SK-N-SH treated with all-trans-retinoic acid at 6 μM for 48 hours (cell line): ENCODE measurements at regions not wholly inside any gene's neighbourhood (a gene's known extent, or its start where the extent isn't known, plus 50 kb on each side); places are given as distances from the start of the nearest gene placed in this dataset.

Experiments
- ARNTL ChIP-seq: fragments of 450-650 bp; formaldehyde crosslinking; IDR thresholded peaks from 2 replicates; pipeline ENCODE4 v1.5.0; 2020; ENCODE audit warnings: low read depth, mild to moderate bottlenecking, moderate library complexity, borderline replicate concordance
- ISL1 ChIP-seq: fragments of 250-450 bp; sonication (Bioruptor Pico); IDR thresholded peaks from 2 replicates; pipeline ENCODE4 v2.1.2; 2022; ENCODE audit warnings: mild to moderate bottlenecking, moderate library complexity
- OSR1 ChIP-seq: fragments of 250-450 bp; sonication (Bioruptor Pico); IDR thresholded peaks from 2 replicates; pipeline ENCODE4 v1.8.0; 2022; ENCODE audit warnings: moderate library complexity, mild to moderate bottlenecking, inconsistent platforms
- PPARA ChIP-seq: fragments of 250-450 bp; sonication (Bioruptor Pico); IDR thresholded peaks from 2 replicates; pipeline ENCODE4 v1.5.0; 2020; ENCODE audit warnings: mild to moderate bottlenecking, borderline replicate concordance
- TOX ChIP-seq: fragments of 250-450 bp; sonication (Bioruptor Pico); IDR thresholded peaks from 2 replicates; pipeline ENCODE4 v1.8.0; 2021; ENCODE audit warnings: mild to moderate bottlenecking, moderate library complexity, borderline replicate concordance
- ZC3H10 ChIP-seq: fragments of 250-450 bp; sonication (Bioruptor Pico); IDR thresholded peaks from 2 replicates; pipeline ENCODE4 v1.5.1; 2021; ENCODE audit warnings: mild to moderate bottlenecking, moderate library complexity
- ZFP3 ChIP-seq: fragments of 250-450 bp; sonication (Bioruptor Pico); IDR thresholded peaks from 2 replicates; pipeline ENCODE4 v1.5.0; 2020; ENCODE audit warnings: mild to moderate bottlenecking, moderate library complexity
- ZFP30 ChIP-seq: fragments of 450-650 bp; formaldehyde crosslinking; IDR thresholded peaks from 2 replicates; pipeline ENCODE4 v1.5.0; 2022; ENCODE audit warnings: mild to moderate bottlenecking, moderate library complexity
- ZNF70 ChIP-seq: fragments of 450-650 bp; formaldehyde crosslinking; IDR thresholded peaks from 2 replicates; pipeline ENCODE4 v1.5.0; 2020; ENCODE audit warnings: mild to moderate bottlenecking, moderate library complexity
- TF ChIP-seq, protein P1 (sequence below): fragments of 250-450 bp; sonication (Bioruptor Pico); IDR thresholded peaks from 2 replicates; pipeline ENCODE4 v1.8.0; 2020; ENCODE audit warnings: mild to moderate bottlenecking, moderate library complexity, borderline replicate concordance
- TF ChIP-seq, protein P2 (sequence below): fragments of 250-450 bp; sonication (Bioruptor Pico); IDR thresholded peaks from 2 replicates; pipeline ENCODE4 v1.5.1; 2020; ENCODE audit warnings: low read depth, mild to moderate bottlenecking, moderate library complexity

DNA sequence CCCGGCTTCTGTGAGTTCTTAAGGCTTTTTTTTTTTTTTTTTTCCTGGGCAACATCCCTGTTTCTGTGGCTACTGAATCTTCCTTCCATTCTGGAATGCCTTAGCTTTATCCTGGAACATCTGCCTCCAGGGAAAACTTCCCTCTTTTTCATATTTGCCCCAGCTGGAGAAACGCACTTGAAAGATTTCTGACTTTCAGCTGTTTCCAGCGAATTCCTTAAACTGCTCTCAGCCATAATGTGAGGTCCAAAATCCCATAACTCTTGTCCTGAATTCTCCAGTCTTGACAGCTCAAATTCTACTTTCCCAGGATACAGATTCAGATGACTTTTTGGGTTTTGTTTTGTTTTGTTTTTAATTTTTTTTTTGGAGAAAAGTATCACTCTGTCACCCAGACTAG is 263.6 kb upstream of the AUTS2 start:
- TF ChIP-seq ZC3H10 (no peak), ZFP3 (no peak), ARNTL (no peak), TOX (CRISPR knock-in tag) (no peak), PPARA (CRISPR knock-in tag) (no peak), ISL1 (CRISPR knock-in tag) (no peak), ZFP30 (CRISPR knock-in tag) (no peak), ZNF70 (no peak), OSR1 (CRISPR knock-in tag) (no peak)
- TF ChIP-seq, protein P1, sequence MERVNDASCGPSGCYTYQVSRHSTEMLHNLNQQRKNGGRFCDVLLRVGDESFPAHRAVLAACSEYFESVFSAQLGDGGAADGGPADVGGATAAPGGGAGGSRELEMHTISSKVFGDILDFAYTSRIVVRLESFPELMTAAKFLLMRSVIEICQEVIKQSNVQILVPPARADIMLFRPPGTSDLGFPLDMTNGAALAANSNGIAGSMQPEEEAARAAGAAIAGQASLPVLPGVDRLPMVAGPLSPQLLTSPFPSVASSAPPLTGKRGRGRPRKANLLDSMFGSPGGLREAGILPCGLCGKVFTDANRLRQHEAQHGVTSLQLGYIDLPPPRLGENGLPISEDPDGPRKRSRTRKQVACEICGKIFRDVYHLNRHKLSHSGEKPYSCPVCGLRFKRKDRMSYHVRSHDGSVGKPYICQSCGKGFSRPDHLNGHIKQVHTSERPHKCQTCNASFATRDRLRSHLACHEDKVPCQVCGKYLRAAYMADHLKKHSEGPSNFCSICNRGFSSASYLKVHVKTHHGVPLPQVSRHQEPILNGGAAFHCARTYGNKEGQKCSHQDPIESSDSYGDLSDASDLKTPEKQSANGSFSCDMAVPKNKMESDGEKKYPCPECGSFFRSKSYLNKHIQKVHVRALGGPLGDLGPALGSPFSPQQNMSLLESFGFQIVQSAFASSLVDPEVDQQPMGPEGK (CRISPR knock-in tag), result no peak
- TF ChIP-seq, protein P2, sequence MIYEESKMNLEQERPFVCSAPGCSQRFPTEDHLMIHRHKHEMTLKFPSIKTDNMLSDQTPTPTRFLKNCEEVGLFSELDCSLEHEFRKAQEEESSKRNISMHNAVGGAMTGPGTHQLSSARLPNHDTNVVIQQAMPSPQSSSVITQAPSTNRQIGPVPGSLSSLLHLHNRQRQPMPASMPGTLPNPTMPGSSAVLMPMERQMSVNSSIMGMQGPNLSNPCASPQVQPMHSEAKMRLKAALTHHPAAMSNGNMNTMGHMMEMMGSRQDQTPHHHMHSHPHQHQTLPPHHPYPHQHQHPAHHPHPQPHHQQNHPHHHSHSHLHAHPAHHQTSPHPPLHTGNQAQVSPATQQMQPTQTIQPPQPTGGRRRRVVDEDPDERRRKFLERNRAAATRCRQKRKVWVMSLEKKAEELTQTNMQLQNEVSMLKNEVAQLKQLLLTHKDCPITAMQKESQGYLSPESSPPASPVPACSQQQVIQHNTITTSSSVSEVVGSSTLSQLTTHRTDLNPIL (CRISPR knock-in tag), result no peak
